GM10248 (cell line): ENCODE measurements at regions not wholly inside any gene's neighbourhood (a gene's known extent, or its start where the extent isn't known, plus 50 kb on each side); places are given as distances from the start of the nearest gene placed in this dataset.

Experiments used
- CTCF ChIA-PET: fragments of 300-600 bp; sonication (Branson Sonifier 250); formaldehyde crosslinking; extraction: SDS; loops from one replicate; lab custom pipeline; 2021; ENCODE audit warnings: antibody characterized with exemption; lab: Yijun Ruan, JAX
- POLR2A ChIA-PET: fragments of 350-650 bp; sonication (Branson Sonifier 250); formaldehyde crosslinking; extraction: SDS; loops from one replicate; lab custom pipeline; 2020; ENCODE audit warnings: antibody characterized with exemption; lab: Yijun Ruan, JAX
- DNase-seq: peaks from one replicate; pipeline ENCODE4 v3.0.0; 2012; ENCODE audit errors: extremely low spot score
- CTCF ChIP-seq: IDR thresholded peaks from 2 replicates; pipeline ENCODE4 v1.5.1; 2012; ENCODE audit warnings: mild to moderate bottlenecking, low read depth; ENCODE audit errors: extremely low read depth, missing control alignments, control extremely low read depth

GRCh38 chr9:87292449-87293191 is 205.0 kb upstream of the DAPK1 start:
- no peak for DNase-seq
- no peak for TF ChIP-seq CTCF
- CTCF ChIA-PET, result no interaction called here
- POLR2A ChIA-PET, result no interaction called here

DNA sequence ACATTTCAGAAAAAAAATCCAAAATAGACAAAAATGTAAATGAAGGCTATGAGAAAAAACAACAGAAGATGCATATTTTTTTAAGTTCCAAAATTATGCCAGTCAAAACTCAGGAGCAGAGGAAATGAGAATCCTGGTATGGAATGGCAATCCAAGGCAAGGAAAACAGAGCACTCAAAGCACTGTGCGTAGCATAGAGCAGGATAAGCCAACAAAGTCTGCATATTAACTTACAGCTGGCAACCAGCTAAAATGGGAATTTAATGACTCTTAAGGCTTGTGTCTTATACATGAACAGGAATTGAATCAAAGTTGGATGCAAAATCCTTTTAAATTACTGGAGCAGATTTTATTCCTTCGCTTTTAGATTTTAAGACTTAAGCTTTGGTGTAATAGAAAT is 203.5 kb upstream of the DAPK1 start:
- POLR2A ChIA-PET, result no interaction called here
- CTCF ChIA-PET, result interaction anchor here (2.7 kb wide), 1 partner anchor 12 kb away, joined by 11 read pairs; no protein-coding TSS in a partner anchor
- no peak for DNase-seq
- no peak for TF ChIP-seq CTCF

- ChIA-PET CTCF (interaction anchor here (1.1 to 1.4 kb wide), 2 partner anchors 10 to 18 kb away, joined by 3 to 4 read pairs; no protein-coding TSS in a partner anchor), POLR2A (no interaction called here)
- no peak for TF ChIP-seq CTCF
- DNase-seq, result no peak
These were observed 196.8 kb upstream of the DAPK1 start for GRCh38 chr9:87300915-87301314.

DNA sequence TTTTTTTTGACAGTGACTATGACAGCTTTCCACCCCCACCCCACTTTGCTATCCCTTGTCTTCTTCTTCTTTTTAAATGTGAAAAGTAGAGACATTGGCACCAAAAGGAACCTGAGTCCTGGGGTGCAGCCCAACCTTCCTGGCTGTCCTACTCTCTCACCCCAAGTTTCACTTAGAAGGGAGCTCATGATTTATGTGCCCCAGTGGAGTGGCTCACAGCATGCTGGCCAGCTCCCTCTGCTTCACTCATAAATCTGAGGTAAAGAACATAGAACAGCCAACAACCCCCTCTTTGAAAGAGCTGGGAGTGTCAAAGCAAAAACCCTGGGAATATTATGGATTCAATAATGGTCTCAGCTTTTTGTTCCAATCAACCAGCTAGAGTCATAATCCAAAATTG is 196.3 kb upstream of the DAPK1 start:
- DNase-seq, result no peak
- POLR2A ChIA-PET, result no interaction called here
- no peak for TF ChIP-seq CTCF
- CTCF ChIA-PET, result interaction anchor here (0.7 to 1.1 kb wide), 2 partner anchors 18 to 24 kb away, joined by 3 to 4 read pairs; no protein-coding TSS in a partner anchor

GRCh38 chr9:87305151-87305550 is 192.5 kb upstream of the DAPK1 start:
- no peak for DNase-seq
- no peak for TF ChIP-seq CTCF
- ChIA-PET POLR2A (no interaction called here), CTCF (interaction anchor here (2.8 kb wide), 1 partner anchor 10 kb away, joined by 11 read pairs; no protein-coding TSS in a partner anchor)

GRCh38 chr9:87306006-87306405 is 191.7 kb upstream of the DAPK1 start:
- TF ChIP-seq CTCF, result no peak
- no peak for DNase-seq
- CTCF ChIA-PET, result interaction anchor here (2.8 kb wide), 1 partner anchor 11 kb away, joined by 11 read pairs; no protein-coding TSS in a partner anchor
- POLR2A ChIA-PET, result no interaction called here
